ENCODE measurements at regions not wholly inside any gene's neighbourhood (a gene's known extent, or its start where the extent isn't known, plus 50 kb on each side); places are given as distances from the start of the nearest gene placed in this dataset.

DNA sequence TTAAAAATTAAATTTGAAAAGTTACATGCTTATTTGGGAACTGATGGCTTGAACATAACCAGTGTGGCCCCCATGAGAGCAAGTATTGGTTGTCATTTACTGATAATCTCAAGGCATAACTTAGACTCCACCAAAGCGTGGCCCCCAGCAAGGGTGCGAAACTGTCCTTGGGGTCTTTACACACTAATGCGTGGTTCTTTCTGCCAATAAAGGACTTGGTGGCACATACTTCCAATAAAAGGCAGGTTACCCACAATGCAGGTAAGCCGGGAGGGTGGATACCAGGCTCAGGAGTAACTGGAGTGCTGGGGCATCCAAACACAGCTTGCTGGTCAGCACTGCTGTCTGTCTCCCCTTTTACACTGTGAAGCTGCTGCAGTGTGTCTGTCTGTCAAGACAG lies 278.2 kb upstream of the NCKAP5 start:
- TF ChIP-seq, protein P1, sequence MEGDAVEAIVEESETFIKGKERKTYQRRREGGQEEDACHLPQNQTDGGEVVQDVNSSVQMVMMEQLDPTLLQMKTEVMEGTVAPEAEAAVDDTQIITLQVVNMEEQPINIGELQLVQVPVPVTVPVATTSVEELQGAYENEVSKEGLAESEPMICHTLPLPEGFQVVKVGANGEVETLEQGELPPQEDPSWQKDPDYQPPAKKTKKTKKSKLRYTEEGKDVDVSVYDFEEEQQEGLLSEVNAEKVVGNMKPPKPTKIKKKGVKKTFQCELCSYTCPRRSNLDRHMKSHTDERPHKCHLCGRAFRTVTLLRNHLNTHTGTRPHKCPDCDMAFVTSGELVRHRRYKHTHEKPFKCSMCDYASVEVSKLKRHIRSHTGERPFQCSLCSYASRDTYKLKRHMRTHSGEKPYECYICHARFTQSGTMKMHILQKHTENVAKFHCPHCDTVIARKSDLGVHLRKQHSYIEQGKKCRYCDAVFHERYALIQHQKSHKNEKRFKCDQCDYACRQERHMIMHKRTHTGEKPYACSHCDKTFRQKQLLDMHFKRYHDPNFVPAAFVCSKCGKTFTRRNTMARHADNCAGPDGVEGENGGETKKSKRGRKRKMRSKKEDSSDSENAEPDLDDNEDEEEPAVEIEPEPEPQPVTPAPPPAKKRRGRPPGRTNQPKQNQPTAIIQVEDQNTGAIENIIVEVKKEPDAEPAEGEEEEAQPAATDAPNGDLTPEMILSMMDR (IDR thresholded peaks at IDR 0.05; ENCODE audit: unreplicated experiment), result no peak
- POLR2A ChIA-PET, result no interaction called here

GRCh38 chr2:133847591-133847990 lies 279.3 kb upstream of the NCKAP5 start:
- intact Hi-C loops (cut with micrococcal nuclease), result no loop called here
- Mint-ChIP-seq H3K9me3 (ENCODE audit: unreplicated experiment) (peaks cover 9% of the 10 kb centered on the region), H3K4me3 (ENCODE audit: unreplicated experiment) (no peak overlapping the region), H3K4me1 (ENCODE audit: insufficient read depth, unreplicated experiment) (peaks cover 9% of the 10 kb centered on the region), H3K27ac (ENCODE audit: low read depth, unreplicated experiment) (no peak overlapping the region), H3K27me3 (ENCODE audit: insufficient read depth, unreplicated experiment) (no peaks in the 10 kb centered on the region), H3K36me3 (ENCODE audit: insufficient read depth, unreplicated experiment) (no peaks in the 10 kb centered on the region)
- BruUV-seq (replicated peaks), result no TSS peak
- TF ChIP-seq, protein P1 (IDR thresholded peaks at IDR 0.05; ENCODE audit: unreplicated experiment), result no peak
- ChIA-PET CTCF (no interaction called here), POLR2A (no interaction called here)
- no peak for DNase-seq (ENCODE audit: unreplicated experiment)

More for the DNA sequence above, 278.2 kb upstream of the NCKAP5 start:
- no TSS peak for BruUV-seq (replicated peaks)
- peaks cover under 1% of the 10 kb centered on the region for H3K9me3 Mint-ChIP-seq (ENCODE audit: unreplicated experiment)
- DNase-seq (ENCODE audit: unreplicated experiment), result no peak
- CTCF ChIA-PET, result no interaction called here
- no peaks in the 10 kb centered on the region for H3K36me3 Mint-ChIP-seq (ENCODE audit: insufficient read depth, unreplicated experiment)
- H3K4me3 Mint-ChIP-seq (ENCODE audit: unreplicated experiment), result no peak overlapping the region
- intact Hi-C loops (cut with micrococcal nuclease), result no loop called here
- no peaks in the 10 kb centered on the region for H3K27me3 Mint-ChIP-seq (ENCODE audit: insufficient read depth, unreplicated experiment)
- H3K4me1 Mint-ChIP-seq (ENCODE audit: insufficient read depth, unreplicated experiment), result peaks cover 15% of the 10 kb centered on the region
- H3K27ac Mint-ChIP-seq (ENCODE audit: low read depth, unreplicated experiment), result no peak overlapping the region

DNA sequence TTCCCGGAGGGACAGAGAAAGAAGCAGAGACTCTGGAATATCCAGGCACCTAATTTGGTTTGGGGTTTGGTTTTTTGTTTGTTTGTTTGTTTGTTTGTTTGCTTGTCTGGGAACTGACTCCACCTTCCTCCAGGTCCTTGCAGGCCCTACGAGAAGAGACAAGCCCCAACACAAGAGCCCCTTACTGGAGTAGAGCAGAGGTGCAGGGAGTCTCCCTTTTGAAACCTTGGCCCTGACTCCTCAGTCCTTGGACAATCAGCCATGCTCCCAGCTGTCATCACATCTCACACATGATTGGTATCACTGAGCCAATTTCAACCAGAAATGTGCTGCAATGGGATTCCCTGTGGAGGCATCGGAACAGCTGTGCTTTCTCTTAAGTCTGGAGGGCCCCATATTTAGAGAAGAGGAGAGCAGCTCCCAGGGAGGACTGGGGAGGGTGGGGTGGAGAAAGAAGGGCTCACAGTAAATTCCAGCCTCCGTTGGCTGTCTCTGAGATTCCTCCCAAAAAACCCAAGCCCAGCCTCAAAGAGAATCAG lies 279.9 kb upstream of the NCKAP5 start:
- intact Hi-C loops (cut with micrococcal nuclease), result no loop called here
- Mint-ChIP-seq H3K4me3 (ENCODE audit: unreplicated experiment) (no peak overlapping the region), H3K9me3 (ENCODE audit: unreplicated experiment) (peaks cover 9% of the 10 kb centered on the region)

DNA sequence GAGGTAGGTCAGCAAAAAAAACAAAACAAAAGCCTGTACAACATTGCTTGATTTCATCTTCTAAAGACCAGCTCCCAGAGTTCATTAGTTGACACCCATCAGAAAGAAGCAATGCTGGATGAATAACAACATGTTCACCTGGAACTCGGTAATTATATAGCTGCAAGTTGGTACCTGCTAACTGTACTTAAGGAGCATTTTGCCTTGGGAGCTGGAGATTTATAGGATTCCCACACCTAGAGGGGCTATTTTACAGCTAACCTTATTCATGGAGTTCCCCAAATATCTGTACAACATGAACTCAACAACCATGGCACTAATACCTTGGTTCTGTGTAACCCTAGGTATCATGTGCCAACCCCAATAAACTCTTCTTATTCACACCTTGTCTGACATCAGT lies 281.1 kb upstream of the NCKAP5 start:
- no peak for DNase-seq (ENCODE audit: unreplicated experiment)
- H3K27ac Mint-ChIP-seq (ENCODE audit: low read depth, unreplicated experiment), result no peak overlapping the region
- H3K36me3 Mint-ChIP-seq (ENCODE audit: insufficient read depth, unreplicated experiment), result no peaks in the 10 kb centered on the region
- intact Hi-C loops (cut with micrococcal nuclease), result no loop called here
- no peak overlapping the region for H3K4me3 Mint-ChIP-seq (ENCODE audit: unreplicated experiment)
- ChIA-PET CTCF (interaction anchor here (1.0 kb wide), 1 partner anchor 16 kb away, joined by 4 read pairs; no protein-coding TSS in a partner anchor), POLR2A (no interaction called here)
- no peaks in the 10 kb centered on the region for H3K27me3 Mint-ChIP-seq (ENCODE audit: insufficient read depth, unreplicated experiment)
- H3K4me1 Mint-ChIP-seq (ENCODE audit: insufficient read depth, unreplicated experiment), result peaks cover under 1% of the 10 kb centered on the region
- BruUV-seq (replicated peaks), result no TSS peak
- TF ChIP-seq, protein P1 (IDR thresholded peaks at IDR 0.05; ENCODE audit: unreplicated experiment), result no peak
- H3K9me3 Mint-ChIP-seq (ENCODE audit: unreplicated experiment), result peaks cover 9% of the 10 kb centered on the region

More for the DNA sequence above, 279.9 kb upstream of the NCKAP5 start:
- CTCF ChIA-PET, result no interaction called here
- H3K27ac Mint-ChIP-seq (ENCODE audit: low read depth, unreplicated experiment), result no peak overlapping the region
- no peaks in the 10 kb centered on the region for H3K27me3 Mint-ChIP-seq (ENCODE audit: insufficient read depth, unreplicated experiment)
- no peaks in the 10 kb centered on the region for H3K36me3 Mint-ChIP-seq (ENCODE audit: insufficient read depth, unreplicated experiment)
- peaks cover 5% of the 10 kb centered on the region for H3K4me1 Mint-ChIP-seq (ENCODE audit: insufficient read depth, unreplicated experiment)
- POLR2A ChIA-PET, result no interaction called here
- DNase-seq (ENCODE audit: unreplicated experiment), result no peak
- TF ChIP-seq, protein P1 (IDR thresholded peaks at IDR 0.05; ENCODE audit: unreplicated experiment), result no peak
- BruUV-seq (replicated peaks), result no TSS peak
